ENCODE measurements at regions not wholly inside any gene's neighbourhood (a gene's known extent, or its start where the extent isn't known, plus 50 kb on each side); places are given as distances from the start of the nearest gene placed in this dataset.

DNA sequence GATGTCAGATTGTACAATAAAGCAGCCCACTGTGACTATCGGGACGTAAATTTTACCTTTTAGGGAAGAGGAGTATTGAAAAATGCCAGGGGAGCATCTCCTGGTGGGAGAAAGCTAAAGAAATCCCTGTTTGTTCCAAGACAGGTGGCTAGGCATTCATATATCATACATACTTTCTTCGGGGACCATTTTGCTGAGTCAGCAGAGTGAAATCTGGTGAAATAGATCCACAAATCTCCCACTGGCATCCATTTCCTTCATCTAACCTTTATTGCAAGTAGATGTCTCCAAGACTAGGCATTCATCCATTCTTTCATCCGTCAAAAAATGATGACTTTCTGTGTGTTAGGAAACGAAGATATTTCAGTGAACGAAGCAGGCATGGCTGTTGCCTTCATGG, 107.1 kb downstream of the BMP4 start:
- no peaks in the 10 kb centered on the region for H3K79me1 ChIP-seq (ENCODE audit: insufficient read depth, low read depth, low read length, poor library complexity, severe bottlenecking)
- no peak overlapping the region for H4K8ac ChIP-seq (replicated peaks; ENCODE audit: insufficient read length, low read depth, low read length)
- no peak overlapping the region for H4K91ac ChIP-seq (ENCODE audit: insufficient read length, low read depth, low read length)
- no peaks in the 10 kb centered on the region for H3K36me3 Mint-ChIP-seq (ENCODE audit: insufficient read depth in 1 of 3, low read depth in 3 of 3)
- H3T11ph ChIP-seq (ENCODE audit: low read length), result no peak overlapping the region
- H3K4ac ChIP-seq (ENCODE audit: low read depth, low read length), result no peak overlapping the region
- H3K9me3 Mint-ChIP-seq, result no peaks in the 10 kb centered on the region
- no peak overlapping the region for H4K5ac ChIP-seq (ENCODE audit: insufficient read length, low read depth, low read length)
- no peaks in the 10 kb centered on the region for H3K79me2 ChIP-seq (ENCODE audit: insufficient read depth, low read length)
- TF ChIP-seq, protein P1, sequence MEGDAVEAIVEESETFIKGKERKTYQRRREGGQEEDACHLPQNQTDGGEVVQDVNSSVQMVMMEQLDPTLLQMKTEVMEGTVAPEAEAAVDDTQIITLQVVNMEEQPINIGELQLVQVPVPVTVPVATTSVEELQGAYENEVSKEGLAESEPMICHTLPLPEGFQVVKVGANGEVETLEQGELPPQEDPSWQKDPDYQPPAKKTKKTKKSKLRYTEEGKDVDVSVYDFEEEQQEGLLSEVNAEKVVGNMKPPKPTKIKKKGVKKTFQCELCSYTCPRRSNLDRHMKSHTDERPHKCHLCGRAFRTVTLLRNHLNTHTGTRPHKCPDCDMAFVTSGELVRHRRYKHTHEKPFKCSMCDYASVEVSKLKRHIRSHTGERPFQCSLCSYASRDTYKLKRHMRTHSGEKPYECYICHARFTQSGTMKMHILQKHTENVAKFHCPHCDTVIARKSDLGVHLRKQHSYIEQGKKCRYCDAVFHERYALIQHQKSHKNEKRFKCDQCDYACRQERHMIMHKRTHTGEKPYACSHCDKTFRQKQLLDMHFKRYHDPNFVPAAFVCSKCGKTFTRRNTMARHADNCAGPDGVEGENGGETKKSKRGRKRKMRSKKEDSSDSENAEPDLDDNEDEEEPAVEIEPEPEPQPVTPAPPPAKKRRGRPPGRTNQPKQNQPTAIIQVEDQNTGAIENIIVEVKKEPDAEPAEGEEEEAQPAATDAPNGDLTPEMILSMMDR (conservative IDR thresholded peaks at IDR 0.05), result no peak
- no peaks in the 10 kb centered on the region for H3K27me3 Mint-ChIP-seq (ENCODE audit: low read depth)
- no peak overlapping the region for H3K4me3 Mint-ChIP-seq
- H3K4me1 ChIP-seq (ENCODE audit: insufficient read depth, low read length), result no peaks in the 10 kb centered on the region; the same call in 1 of the 2 replicates
- no peak overlapping the region for H3K14ac ChIP-seq (ENCODE audit: insufficient read depth, low read length)
- H2BK15ac ChIP-seq (ENCODE audit: low read depth, low read length), result no peak overlapping the region
- H3K23me2 ChIP-seq (ENCODE audit: insufficient read length, low read depth, low read length, poor library complexity, severe bottlenecking), result no peaks in the 10 kb centered on the region
- H3K27ac Mint-ChIP-seq, result no peak overlapping the region
- no peaks in the 10 kb centered on the region for H3K27me3 ChIP-seq (ENCODE audit: insufficient read depth, low read length)
- no peak overlapping the region for H2AK5ac ChIP-seq (ENCODE audit: insufficient read length, low read length)
- H2AFZ ChIP-seq (ENCODE audit: low read length), result no peak overlapping the region
- no peaks in the 10 kb centered on the region for H3K9me3 ChIP-seq (ENCODE audit: control insufficient read depth, low read depth, low read length)
- no peak overlapping the region for H2BK12ac ChIP-seq (ENCODE audit: insufficient read length, low read depth, low read length)
- H3K27ac ChIP-seq (ENCODE audit: insufficient read length, low read depth, low read length), result no peak overlapping the region
- peaks cover 11 to 14% of the 10 kb centered on the region in 2 experiments for H3K4me1 Mint-ChIP-seq
- H3K18ac ChIP-seq (ENCODE audit: insufficient read length, low read depth, low read length), result no peak overlapping the region
- H3K23ac ChIP-seq (ENCODE audit: insufficient read length, low read depth, low read length), result no peak overlapping the region
- H2BK5ac ChIP-seq (ENCODE audit: insufficient read length, low read length), result no peak overlapping the region
- H3K9ac ChIP-seq (ENCODE audit: extremely low read depth, insufficient read length, low read length), result no peak overlapping the region
- no peak overlapping the region for H3K4me2 ChIP-seq (ENCODE audit: insufficient read depth, insufficient read length, low read length)
- H2BK120ac ChIP-seq (ENCODE audit: low read depth, low read length, poor library complexity, severe bottlenecking), result no peak overlapping the region
- no peak overlapping the region for H2BK20ac ChIP-seq (ENCODE audit: low read depth, low read length, poor library complexity, severe bottlenecking)
- no peak overlapping the region for H3K56ac ChIP-seq (ENCODE audit: insufficient read length, low read depth, low read length)
- DNase-seq, result no peak
- H4K20me1 ChIP-seq (ENCODE audit: control insufficient read depth, insufficient read depth, insufficient read length), result no peaks in the 10 kb centered on the region
- no CpG with 5 or more reads among the region's 6 CpGs for WGBS (ENCODE audit: extremely low coverage, insufficient read length, low lambda C conversion rate)
